SK-N-SH (cell line): ENCODE measurements at regions not wholly inside any gene's neighbourhood (a gene's known extent, or its start where the extent isn't known, plus 50 kb on each side); places are given as distances from the start of the nearest gene placed in this dataset.

Source experiments
- CTCF ChIA-PET: fragments of 300-600, 350-600 bp; formaldehyde crosslinking; extraction: SDS; loops from one replicate; lab custom pipeline; 2021; lab: Yijun Ruan, JAX
- POLR2A ChIA-PET: fragments of 350-600 bp; sonication (Branson Sonifier 250); formaldehyde crosslinking; extraction: SDS; loops from one replicate; lab custom pipeline; 2020; ENCODE audit warnings: antibody characterized with exemption, inconsistent platforms; lab: Yijun Ruan, JAX
- DNase-seq: peaks from one replicate; pipeline ENCODE4 v3.0.0; 2012
- H2AFZ ChIP-seq: fragments of 200-600 bp; sonication (generic); 2 replicates; pipeline ENCODE4 v1.8.1; 2016; ENCODE audit warnings: antibody characterized with exemption, mild to moderate bottlenecking, low read depth
- H3F3A ChIP-seq: fragments of 200-600 bp; sonication (generic); replicated peaks from 2 replicates; pipeline ENCODE3; 2016; ENCODE audit warnings: antibody characterized with exemption, mild to moderate bottlenecking; ENCODE audit not compliant: insufficient read depth
- H3K27ac ChIP-seq, 2 experiments: fragments of 200-500 bp in 1 of 2; fragments of 200-600 bp in 1 of 2; sonication (Bioruptor generic) in 1 of 2; sonication (generic), shearing (Covaris generic) in 1 of 2; 2 replicates each; pipeline versions ENCODE4 v1.5.1 to v1.6.1; 2014 to 2016; ENCODE audit warnings: low read depth in 2 of 2, inconsistent platforms in 1 of 2, low read length in 1 of 2, mild to moderate bottlenecking in 1 of 2, mixed read lengths in 1 of 2
- H3K27me3 ChIP-seq: fragments of 200-600 bp; sonication (generic), shearing (Covaris generic); 2 replicates; pipeline ENCODE4 v1.6.1; 2016; ENCODE audit warnings: mixed run types; ENCODE audit not compliant: insufficient read depth
- H3K36me3 ChIP-seq, 2 experiments: fragments of 200-500 bp in 1 of 2; fragments of 200-600 bp in 1 of 2; sonication (Bioruptor generic) in 1 of 2; sonication (generic) in 1 of 2; replicated peaks in 1 of 2; 2 replicates each; pipeline versions ENCODE3 to v1.5.1; 2014 to 2016; ENCODE audit warnings: low read length in 1 of 2, mild to moderate bottlenecking in 1 of 2; ENCODE audit not compliant: insufficient read depth in 2 of 2, control insufficient read depth in 1 of 2
- H3K4me1 ChIP-seq, 2 experiments: fragments of 200-500 bp in 1 of 2; fragments of 200-600 bp in 1 of 2; sonication (Bioruptor generic) in 1 of 2; sonication (generic), shearing (Covaris generic) in 1 of 2; 2 replicates each; pipeline versions ENCODE4 v1.5.1 to v1.6.1; 2014 to 2016; ENCODE audit warnings: low read depth in 1 of 2, low read length in 1 of 2, mixed run types in 1 of 2; ENCODE audit not compliant: insufficient read depth in 2 of 2, control insufficient read depth in 1 of 2
- H3K4me2 ChIP-seq: fragments of 200-600 bp; sonication (generic), shearing (Covaris generic); 2 replicates; pipeline ENCODE4 v1.6.1; 2017; ENCODE audit warnings: mixed run types
- H3K4me3 ChIP-seq, 2 experiments: fragments of 200-500 bp in 1 of 2; fragments of 200-600 bp in 1 of 2; sonication (Bioruptor generic) in 1 of 2; sonication (generic), shearing (Covaris generic) in 1 of 2; 2 replicates each; pipeline versions ENCODE4 v1.5.1 to v1.8.1; 2014 to 2016; ENCODE audit warnings: low read depth in 2 of 2, inconsistent platforms in 1 of 2, low read length in 1 of 2, mild to moderate bottlenecking in 1 of 2, mixed read lengths in 1 of 2, moderate library complexity in 1 of 2
- H3K79me2 ChIP-seq: fragments of 200-600 bp; sonication (generic); 2 replicates; pipeline ENCODE4 v1.8.1; 2017; ENCODE audit warnings: mild to moderate bottlenecking; ENCODE audit not compliant: insufficient read depth
- H3K9ac ChIP-seq: fragments of 200-600 bp; sonication (generic); 2 replicates; pipeline ENCODE4 v1.6.1; 2017; ENCODE audit warnings: mixed run types
- H3K9me2 ChIP-seq: fragments of 200-600 bp; sonication (generic); 2 replicates; pipeline ENCODE4 v1.6.1; 2017; ENCODE audit warnings: mixed run types
- H3K9me3 ChIP-seq: fragments of 200-600 bp; sonication (generic); 2 replicates; pipeline ENCODE4 v1.6.1; 2017; ENCODE audit warnings: mixed run types, mild to moderate bottlenecking, moderate library complexity
- H4K20me1 ChIP-seq: fragments of 200-600 bp; sonication (generic); 2 replicates; pipeline ENCODE4 v1.6.1; 2017; ENCODE audit warnings: mild to moderate bottlenecking, mixed run types; ENCODE audit not compliant: insufficient read depth
- CHD2 ChIP-seq: fragments of 150-350 bp; IDR thresholded peaks from 2 replicates; pipeline ENCODE4 v1.6.1; 2018; ENCODE audit warnings: low read length; ENCODE audit not compliant: partially characterized antibody
- ELF1 ChIP-seq: IDR thresholded peaks from 2 replicates; pipeline ENCODE4 v1.4.0; 2012
- FOXJ3 ChIP-seq: sonication (generic); formaldehyde crosslinking; IDR thresholded peaks from 2 replicates; pipeline ENCODE4 v1.5.1; 2020; ENCODE audit warnings: mild to moderate bottlenecking, missing genetic modification reagents
- MXI1 ChIP-seq: IDR thresholded peaks from 2 replicates; pipeline ENCODE4 v1.6.1; 2012; ENCODE audit warnings: mild to moderate bottlenecking, low read depth, low read length, improper control_type of control experiment
- NFIC ChIP-seq: IDR thresholded peaks from 2 replicates; pipeline ENCODE4 v1.4.0; 2012; ENCODE audit warnings: borderline replicate concordance
- POLR2AphosphoS5 ChIP-seq: IDR thresholded peaks from 2 replicates; pipeline ENCODE4 v1.6.1; 2012; ENCODE audit warnings: low read depth, low read length
- RCOR1 ChIP-seq: fragments of 150-350 bp; IDR thresholded peaks from 2 replicates; pipeline ENCODE4 v1.6.1; 2017; ENCODE audit warnings: antibody characterized with exemption, low read length
- SMC3 ChIP-seq: IDR thresholded peaks from 2 replicates; pipeline ENCODE4 v1.6.1; 2012; ENCODE audit warnings: low read depth, low read length, improper control_type of control experiment
- YY1 ChIP-seq: IDR thresholded peaks from 2 replicates; pipeline ENCODE4 v1.4.0; 2012; ENCODE audit warnings: low read depth, mild to moderate bottlenecking
- WGBS: methylation state at CpG from one replicate; pipeline ENCODE4 v1.1.6; 2017; ENCODE audit warnings: low lambda C conversion rate; 5-methylcytosine and 5-hydroxymethylcytosine counted together
- TF ChIP-seq, protein P1 (sequence below): IDR thresholded peaks from 2 replicates; pipeline ENCODE4; 2012
- TF ChIP-seq, protein P2 (sequence below): IDR thresholded peaks from 2 replicates; pipeline ENCODE4 v1.4.0; 2012; ENCODE audit warnings: low read depth, borderline replicate concordance
- TF ChIP-seq, protein P3 (sequence below): IDR thresholded peaks from 2 replicates; pipeline ENCODE4 v1.6.1; 2012; ENCODE audit warnings: mild to moderate bottlenecking, low read depth, low read length, moderate library complexity

DNA sequence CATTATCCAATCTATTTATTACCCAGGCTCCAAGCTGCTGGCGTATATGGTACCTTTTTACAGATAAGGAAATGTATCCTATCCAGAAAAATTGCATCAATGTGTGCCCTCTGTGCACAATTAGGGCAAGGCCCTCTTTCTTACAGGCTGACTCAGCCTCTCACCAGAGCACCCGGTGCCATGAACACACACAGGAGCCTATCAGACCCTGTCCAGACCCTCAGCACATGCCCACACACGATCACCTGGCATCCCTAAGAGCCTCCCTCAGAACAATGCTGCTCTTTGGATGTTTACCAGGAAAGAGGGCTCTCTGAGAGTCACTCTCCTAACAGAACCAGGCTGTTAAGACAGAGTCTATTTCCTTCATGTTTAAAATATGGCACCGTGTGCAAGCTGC, 460.0 kb upstream of the TBL1XR1 start:
- H3F3A ChIP-seq: no peaks in the 10 kb centered on the region
- no peaks in the 10 kb centered on the region for H3K9me2 ChIP-seq
- no peaks in the 10 kb centered on the region for H3K79me2 ChIP-seq
- DNase-seq: peak; percentile 20
- CTCF ChIA-PET: interaction anchor here (1.3 kb wide), 1 partner anchor 17 kb away, joined by 3 read pairs; no protein-coding TSS in a partner anchor
- 77% methylated on average over 3 of the region's 4 CpGs for WGBS
- no peak overlapping the region for H2AFZ ChIP-seq
- H3K27me3 ChIP-seq: no peaks in the 10 kb centered on the region
- no peak for TF ChIP-seq CHD2
- TF ChIP-seq, protein P1, sequence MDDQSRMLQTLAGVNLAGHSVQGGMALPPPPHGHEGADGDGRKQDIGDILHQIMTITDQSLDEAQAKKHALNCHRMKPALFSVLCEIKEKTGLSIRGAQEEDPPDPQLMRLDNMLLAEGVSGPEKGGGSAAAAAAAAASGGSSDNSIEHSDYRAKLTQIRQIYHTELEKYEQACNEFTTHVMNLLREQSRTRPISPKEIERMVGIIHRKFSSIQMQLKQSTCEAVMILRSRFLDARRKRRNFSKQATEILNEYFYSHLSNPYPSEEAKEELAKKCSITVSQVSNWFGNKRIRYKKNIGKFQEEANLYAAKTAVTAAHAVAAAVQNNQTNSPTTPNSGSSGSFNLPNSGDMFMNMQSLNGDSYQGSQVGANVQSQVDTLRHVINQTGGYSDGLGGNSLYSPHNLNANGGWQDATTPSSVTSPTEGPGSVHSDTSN: no peak
- TF ChIP-seq, protein P2, sequence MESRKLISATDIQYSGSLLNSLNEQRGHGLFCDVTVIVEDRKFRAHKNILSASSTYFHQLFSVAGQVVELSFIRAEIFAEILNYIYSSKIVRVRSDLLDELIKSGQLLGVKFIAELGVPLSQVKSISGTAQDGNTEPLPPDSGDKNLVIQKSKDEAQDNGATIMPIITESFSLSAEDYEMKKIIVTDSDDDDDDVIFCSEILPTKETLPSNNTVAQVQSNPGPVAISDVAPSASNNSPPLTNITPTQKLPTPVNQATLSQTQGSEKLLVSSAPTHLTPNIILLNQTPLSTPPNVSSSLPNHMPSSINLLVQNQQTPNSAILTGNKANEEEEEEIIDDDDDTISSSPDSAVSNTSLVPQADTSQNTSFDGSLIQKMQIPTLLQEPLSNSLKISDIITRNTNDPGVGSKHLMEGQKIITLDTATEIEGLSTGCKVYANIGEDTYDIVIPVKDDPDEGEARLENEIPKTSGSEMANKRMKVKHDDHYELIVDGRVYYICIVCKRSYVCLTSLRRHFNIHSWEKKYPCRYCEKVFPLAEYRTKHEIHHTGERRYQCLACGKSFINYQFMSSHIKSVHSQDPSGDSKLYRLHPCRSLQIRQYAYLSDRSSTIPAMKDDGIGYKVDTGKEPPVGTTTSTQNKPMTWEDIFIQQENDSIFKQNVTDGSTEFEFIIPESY: no peak
- no peak for TF ChIP-seq NFIC
- no peak for TF ChIP-seq RCOR1
- TF ChIP-seq FOXJ3 (CRISPR knock-in tag): no peak
- TF ChIP-seq ELF1: no peak
- TF ChIP-seq POLR2AphosphoS5: no peak
- TF ChIP-seq SMC3: no peak
- no peak for TF ChIP-seq MXI1
- TF ChIP-seq, protein P3, sequence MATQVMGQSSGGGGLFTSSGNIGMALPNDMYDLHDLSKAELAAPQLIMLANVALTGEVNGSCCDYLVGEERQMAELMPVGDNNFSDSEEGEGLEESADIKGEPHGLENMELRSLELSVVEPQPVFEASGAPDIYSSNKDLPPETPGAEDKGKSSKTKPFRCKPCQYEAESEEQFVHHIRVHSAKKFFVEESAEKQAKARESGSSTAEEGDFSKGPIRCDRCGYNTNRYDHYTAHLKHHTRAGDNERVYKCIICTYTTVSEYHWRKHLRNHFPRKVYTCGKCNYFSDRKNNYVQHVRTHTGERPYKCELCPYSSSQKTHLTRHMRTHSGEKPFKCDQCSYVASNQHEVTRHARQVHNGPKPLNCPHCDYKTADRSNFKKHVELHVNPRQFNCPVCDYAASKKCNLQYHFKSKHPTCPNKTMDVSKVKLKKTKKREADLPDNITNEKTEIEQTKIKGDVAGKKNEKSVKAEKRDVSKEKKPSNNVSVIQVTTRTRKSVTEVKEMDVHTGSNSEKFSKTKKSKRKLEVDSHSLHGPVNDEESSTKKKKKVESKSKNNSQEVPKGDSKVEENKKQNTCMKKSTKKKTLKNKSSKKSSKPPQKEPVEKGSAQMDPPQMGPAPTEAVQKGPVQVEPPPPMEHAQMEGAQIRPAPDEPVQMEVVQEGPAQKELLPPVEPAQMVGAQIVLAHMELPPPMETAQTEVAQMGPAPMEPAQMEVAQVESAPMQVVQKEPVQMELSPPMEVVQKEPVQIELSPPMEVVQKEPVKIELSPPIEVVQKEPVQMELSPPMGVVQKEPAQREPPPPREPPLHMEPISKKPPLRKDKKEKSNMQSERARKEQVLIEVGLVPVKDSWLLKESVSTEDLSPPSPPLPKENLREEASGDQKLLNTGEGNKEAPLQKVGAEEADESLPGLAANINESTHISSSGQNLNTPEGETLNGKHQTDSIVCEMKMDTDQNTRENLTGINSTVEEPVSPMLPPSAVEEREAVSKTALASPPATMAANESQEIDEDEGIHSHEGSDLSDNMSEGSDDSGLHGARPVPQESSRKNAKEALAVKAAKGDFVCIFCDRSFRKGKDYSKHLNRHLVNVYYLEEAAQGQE: no peak
- TF ChIP-seq YY1: no peak
- POLR2A ChIA-PET: no interaction called here
- peaks cover 0 to 4% of the 10 kb centered on the region in 2 experiments; a peak in 1 of 4 replicates for H3K4me1 ChIP-seq
- H3K9me3 ChIP-seq: no peaks in the 10 kb centered on the region
- no peak overlapping the region for H3K4me2 ChIP-seq
- H3K4me3 ChIP-seq: no peak overlapping the region
- H3K36me3 ChIP-seq: no peaks in the 10 kb centered on the region
- no peak overlapping the region; a peak in 1 of 4 replicates for H3K27ac ChIP-seq
- H4K20me1 ChIP-seq: no peaks in the 10 kb centered on the region
- H3K9ac ChIP-seq: no peak overlapping the region

DNA sequence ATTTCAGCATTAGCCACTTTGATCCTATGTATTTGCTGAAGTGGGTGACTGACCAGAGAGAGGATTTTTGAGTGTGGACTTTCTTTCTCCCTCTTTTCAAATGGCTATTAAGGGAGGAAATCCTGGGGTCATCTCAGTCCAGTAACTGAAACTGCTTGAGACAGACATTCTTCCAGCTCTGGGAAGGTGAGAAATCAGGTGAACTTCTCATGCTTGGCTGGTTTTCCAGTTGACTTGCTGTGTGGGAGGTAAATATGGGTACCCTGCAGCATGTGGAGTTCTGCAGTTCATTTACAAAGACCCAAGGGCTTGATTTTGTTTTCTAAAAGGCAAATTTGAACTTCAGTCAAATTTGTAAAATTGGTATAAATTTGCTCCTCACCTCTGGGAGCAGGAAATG, 461.1 kb upstream of the TBL1XR1 start:
- no peaks in the 10 kb centered on the region for H3K27me3 ChIP-seq
- no peaks in the 10 kb centered on the region for H4K20me1 ChIP-seq
- no peaks in the 10 kb centered on the region for H3K79me2 ChIP-seq
- H2AFZ ChIP-seq: no peak overlapping the region
- peaks cover 0 to 4% of the 10 kb centered on the region in 2 experiments; a peak in 1 of 4 replicates for H3K4me1 ChIP-seq
- TF ChIP-seq, protein P3: no peak
- TF ChIP-seq ELF1: no peak
- TF ChIP-seq SMC3: no peak
- TF ChIP-seq FOXJ3 (CRISPR knock-in tag): no peak
- TF ChIP-seq RCOR1: no peak
- DNase-seq: no peak
- H3K9ac ChIP-seq: no peak overlapping the region
- H3K4me2 ChIP-seq: no peak overlapping the region
- POLR2A ChIA-PET: no interaction called here
- H3F3A ChIP-seq: no peaks in the 10 kb centered on the region
- CTCF ChIA-PET: no interaction called here
- no peak overlapping the region for H3K27ac ChIP-seq
- no peaks in the 10 kb centered on the region for H3K9me2 ChIP-seq
- H3K9me3 ChIP-seq: no peaks in the 10 kb centered on the region
- H3K36me3 ChIP-seq: no peaks in the 10 kb centered on the region
- no peak overlapping the region for H3K4me3 ChIP-seq
